WTC11 (cell line): ENCODE measurements at regions not wholly inside any gene's neighbourhood (a gene's known extent, or its start where the extent isn't known, plus 50 kb on each side); places are given as distances from the start of the nearest gene placed in this dataset.

Experiments
- ATAC-seq: fragments of 200-7000 bp; cut with Tn5 transposase; 2 replicates; pipeline ENCODE4 v1.10.0; 2021; ENCODE audit warnings: mild to moderate bottlenecking, moderate library complexity
- CTCF ChIA-PET: fragments of 300-600 bp; sonication (Branson Sonifier 250); formaldehyde crosslinking; loops from one replicate; lab custom pipeline; 2021; ENCODE audit warnings: antibody characterized with exemption; lab: Charles Lee
- POLR2A ChIA-PET: fragments of 350-600 bp; sonication (Branson Sonifier 250); formaldehyde crosslinking; loops from one replicate; lab custom pipeline; 2021; ENCODE audit warnings: antibody characterized with exemption; lab: Charles Lee
- DNase-seq: peaks from one replicate; pipeline ENCODE4 v3.0.0; 2021; ENCODE audit warnings: low spot score
- H3K27ac Mint-ChIP-seq: 2 replicates; pipeline ENCODE4 v1.8.0; 2021; ENCODE audit warnings: mixed read lengths
- H3K27me3 Mint-ChIP-seq: 2 replicates; pipeline ENCODE4 v1.8.0; 2021; ENCODE audit warnings: low read depth, mild to moderate bottlenecking, moderate library complexity, mixed read lengths
- H3K36me3 Mint-ChIP-seq: 2 replicates; pipeline ENCODE4 v1.8.0; 2021; ENCODE audit warnings: mixed read lengths
- H3K4me1 Mint-ChIP-seq: 2 replicates; pipeline ENCODE4 v1.8.0; 2022; ENCODE audit warnings: mixed read lengths
- H3K4me3 Mint-ChIP-seq: 2 replicates; pipeline ENCODE4 v1.8.0; 2021; ENCODE audit warnings: mild to moderate bottlenecking, moderate library complexity, mixed read lengths
- H3K9me3 Mint-ChIP-seq: 2 replicates; pipeline ENCODE4 v1.8.0; 2021; ENCODE audit warnings: mixed read lengths
- AR ChIP-seq: fragments of 250-450 bp; sonication (Bioruptor Pico); IDR thresholded peaks from 2 replicates; pipeline ENCODE4 v1.9.0; 2021; ENCODE audit warnings: mild to moderate bottlenecking
- CDX4 ChIP-seq: fragments of 250-450 bp; sonication (Bioruptor Pico); IDR thresholded peaks from 2 replicates; pipeline ENCODE4 v1.9.0; 2021; ENCODE audit warnings: moderate library complexity, mild to moderate bottlenecking, inconsistent platforms, borderline replicate concordance
- ELF4 ChIP-seq: sonication (generic); formaldehyde crosslinking; IDR thresholded peaks from 2 replicates; pipeline ENCODE4 v1.8.1; 2022; ENCODE audit warnings: low read depth, mild to moderate bottlenecking, moderate library complexity, missing genetic modification reagents
- ERG ChIP-seq: fragments of 250-450 bp; sonication (Bioruptor Pico); IDR thresholded peaks from 2 replicates; pipeline ENCODE4 v1.8.0; 2021; ENCODE audit warnings: mild to moderate bottlenecking
- FOXK1 ChIP-seq: sonication (generic); formaldehyde crosslinking; IDR thresholded peaks from 2 replicates; pipeline ENCODE4 v1.8.0; 2022; ENCODE audit warnings: mild to moderate bottlenecking, moderate library complexity, missing genetic modification reagents
- FOXP1 ChIP-seq: sonication (generic); formaldehyde crosslinking; IDR thresholded peaks from 2 replicates; pipeline ENCODE4 v1.8.0; 2022; ENCODE audit warnings: missing genetic modification reagents, mild to moderate bottlenecking, moderate library complexity, borderline replicate concordance
- HMGA2 ChIP-seq: fragments of 250-450 bp; sonication (Bioruptor Pico); IDR thresholded peaks from 2 replicates; pipeline ENCODE4 v1.4.0; 2021; ENCODE audit warnings: mild to moderate bottlenecking, moderate library complexity
- JUN ChIP-seq: sonication (generic); formaldehyde crosslinking; IDR thresholded peaks from 2 replicates; pipeline ENCODE4 v1.8.0; 2023; ENCODE audit warnings: mild to moderate bottlenecking, missing genetic modification reagents
- MLX ChIP-seq: sonication (generic); formaldehyde crosslinking; IDR thresholded peaks from 2 replicates; pipeline ENCODE4 v1.8.1; 2023; ENCODE audit warnings: mild to moderate bottlenecking, missing genetic modification reagents, moderate library complexity
- NFATC4 ChIP-seq: fragments of 250-450 bp; sonication (Bioruptor Pico); IDR thresholded peaks from 2 replicates; pipeline ENCODE4 v1.9.0; 2021; ENCODE audit warnings: mild to moderate bottlenecking
- NFYB ChIP-seq: sonication (generic); formaldehyde crosslinking; conservative IDR thresholded peaks from 2 replicates; pipeline ENCODE4 v1.8.0; 2022; ENCODE audit warnings: low read depth, missing genetic modification reagents
- NR1H2 ChIP-seq: sonication (generic); formaldehyde crosslinking; IDR thresholded peaks from 2 replicates; pipeline ENCODE4 v1.9.0; 2021; ENCODE audit warnings: mild to moderate bottlenecking, moderate library complexity, missing genetic modification reagents
- RORB ChIP-seq: fragments of 250-450 bp; sonication (Bioruptor Pico); IDR thresholded peaks from 2 replicates; pipeline ENCODE4 v1.9.0; 2021; ENCODE audit warnings: mild to moderate bottlenecking
- SMAD3 ChIP-seq: sonication (generic); formaldehyde crosslinking; IDR thresholded peaks from 2 replicates; pipeline ENCODE4 v1.8.0; 2022; ENCODE audit warnings: missing genetic modification reagents, mild to moderate bottlenecking, borderline replicate concordance
- SOX15 ChIP-seq: fragments of 250-450 bp; sonication (Bioruptor Pico); IDR thresholded peaks from 2 replicates; pipeline ENCODE4 v1.9.0; 2021; ENCODE audit warnings: mild to moderate bottlenecking
- TCF7 ChIP-seq: sonication (generic); formaldehyde crosslinking; IDR thresholded peaks from 2 replicates; pipeline ENCODE4 v1.8.0; 2022; ENCODE audit warnings: mild to moderate bottlenecking, low read depth, missing genetic modification reagents, moderate library complexity
- USF2 ChIP-seq: sonication (generic); formaldehyde crosslinking; IDR thresholded peaks from 2 replicates; pipeline ENCODE4 v1.8.1; 2023; ENCODE audit warnings: mild to moderate bottlenecking, missing genetic modification reagents, moderate library complexity
- ZMAT4 ChIP-seq: fragments of 250-450 bp; sonication (Bioruptor Pico); IDR thresholded peaks from 2 replicates; pipeline ENCODE4 v1.9.0; 2021; ENCODE audit warnings: mild to moderate bottlenecking
- ZNF138 ChIP-seq: sonication (generic); formaldehyde crosslinking; conservative IDR thresholded peaks from 2 replicates; pipeline ENCODE4 v1.8.1; 2022; ENCODE audit warnings: mild to moderate bottlenecking, moderate library complexity, missing genetic modification reagents
- ZNF263 ChIP-seq: sonication (generic); formaldehyde crosslinking; IDR thresholded peaks from 2 replicates; pipeline ENCODE4 v1.8.1; 2022; ENCODE audit warnings: low read depth, mild to moderate bottlenecking, moderate library complexity, missing genetic modification reagents
- ZNF281 ChIP-seq: sonication (generic); formaldehyde crosslinking; IDR thresholded peaks from 2 replicates; pipeline ENCODE4 v1.8.0; 2023; ENCODE audit warnings: mild to moderate bottlenecking, missing genetic modification reagents
- ZNF317 ChIP-seq: sonication (generic); formaldehyde crosslinking; IDR thresholded peaks from 2 replicates; pipeline ENCODE4 v1.8.1; 2023; ENCODE audit warnings: low read depth, mild to moderate bottlenecking, moderate library complexity, missing genetic modification reagents, borderline replicate concordance
- ZNF512 ChIP-seq: sonication (generic); formaldehyde crosslinking; IDR thresholded peaks from 2 replicates; pipeline ENCODE4 v1.8.1; 2022; ENCODE audit warnings: missing genetic modification reagents, borderline replicate concordance

GRCh38 chr2:191560411-191560980 is 117.4 kb upstream of the NABP1 start:
- H3K36me3 Mint-ChIP-seq, result no peaks in the 10 kb centered on the region
- no peaks in the 10 kb centered on the region for H3K9me3 Mint-ChIP-seq
- DNase-seq (no peak), ATAC-seq (no peak)
- POLR2A ChIA-PET, result interaction anchor here (0.7 kb wide), 1 partner anchor 562 kb away, joined by 4 read pairs; no protein-coding TSS in a partner anchor
- H3K4me3 Mint-ChIP-seq, result no peak overlapping the region
- no peak for TF ChIP-seq NR1H2 (CRISPR knock-in tag)
- no peak for TF ChIP-seq FOXP1 (CRISPR knock-in tag)
- no peak for TF ChIP-seq HMGA2 (CRISPR knock-in tag)
- TF ChIP-seq ERG (CRISPR knock-in tag), result no peak
- TF ChIP-seq ZNF138 (CRISPR knock-in tag), result no peak
- TF ChIP-seq, all 79 proteins: peak for 0
- no peak overlapping the region for H3K27ac Mint-ChIP-seq
- peaks cover 2% of the 10 kb centered on the region; the same call in 1 of the 2 replicates for H3K27me3 Mint-ChIP-seq
- CTCF ChIA-PET, result interaction anchor here (0.7 to 1.3 kb wide), 4 partner anchors 8 to 275 kb away, joined by 4 to 5 read pairs (median 5); no protein-coding TSS in a partner anchor
- H3K4me1 Mint-ChIP-seq, result peaks cover under 1% of the 10 kb centered on the region; the same call in 1 of the 2 replicates

- no peaks in the 10 kb centered on the region for H3K36me3 Mint-ChIP-seq
- POLR2A ChIA-PET, result no interaction called here
- no peaks in the 10 kb centered on the region for H3K9me3 Mint-ChIP-seq
- no peak for ATAC-seq
- no peaks in the 10 kb centered on the region; the same call in 1 of the 2 replicates for H3K4me1 Mint-ChIP-seq
- no peak overlapping the region for H3K4me3 Mint-ChIP-seq
- no peak overlapping the region for H3K27ac Mint-ChIP-seq
- CTCF ChIA-PET, result interaction anchor here (1.2 to 2.1 kb wide), 2 partner anchors 10 to 275 kb away, joined by 3 to 11 read pairs; no protein-coding TSS in a partner anchor
- no peak for DNase-seq
- no peaks in the 10 kb centered on the region for H3K27me3 Mint-ChIP-seq
- TF ChIP-seq JUN (CRISPR knock-in tag), result no peak
- TF ChIP-seq ZNF281 (CRISPR knock-in tag), result no peak
- no peak for TF ChIP-seq RORB (CRISPR knock-in tag)
- TF ChIP-seq NFATC4 (CRISPR knock-in tag), result no peak
- no peak for TF ChIP-seq TCF7 (CRISPR knock-in tag)
- no peak for TF ChIP-seq ZNF512 (CRISPR knock-in tag)
- no peak for TF ChIP-seq ZNF263 (CRISPR knock-in tag)
- no peak for TF ChIP-seq ZMAT4 (CRISPR knock-in tag)
- TF ChIP-seq CDX4, result no peak
- no peak for TF ChIP-seq FOXK1
- TF ChIP-seq SMAD3 (CRISPR knock-in tag), result no peak
- TF ChIP-seq ELF4, result no peak
- no peak for TF ChIP-seq ZNF317 (CRISPR knock-in tag)
- no peak for TF ChIP-seq NFYB (CRISPR knock-in tag)
- no peak for TF ChIP-seq AR (CRISPR knock-in tag)
- no peak for TF ChIP-seq SOX15 (CRISPR knock-in tag)
- TF ChIP-seq USF2 (CRISPR knock-in tag), result no peak
- TF ChIP-seq HMGA2 (CRISPR knock-in tag), result no peak
- TF ChIP-seq MLX (CRISPR knock-in tag), result no peak
Measured at GRCh38 chr2:191565120-191565519, 112.8 kb upstream of the NABP1 start.
